Posterior vena cava (tissue), 2 donors: ENCODE measurements at regions not wholly inside any gene's neighbourhood (a gene's known extent, or its start where the extent isn't known, plus 50 kb on each side); places are given as distances from the start of the nearest gene placed in this dataset.
"Not testable (repeated sequence)": the region's sequence is repeated elsewhere in the genome, so short reads cannot be mapped to it uniquely, and the experiment has no call there.

Experiments
- DNase-seq: peaks from one replicate; pipeline ENCODE4 v3.0.0-alpha.2; 2020; ENCODE audit warnings: low spot score
- intact Hi-C, 2 donors: fragments of 100-400 bp; cut with DNase I; formaldehyde crosslinking; loops; one replicate each; pipeline versions ENCODE4 v1.14.1 to v1.14.2; 2022 to 2023
- donor health status: DM: yes; HTN: yes; CAD: no.
- donor health status: DM: yes; HTN: yes; CAD: no.

DNA sequence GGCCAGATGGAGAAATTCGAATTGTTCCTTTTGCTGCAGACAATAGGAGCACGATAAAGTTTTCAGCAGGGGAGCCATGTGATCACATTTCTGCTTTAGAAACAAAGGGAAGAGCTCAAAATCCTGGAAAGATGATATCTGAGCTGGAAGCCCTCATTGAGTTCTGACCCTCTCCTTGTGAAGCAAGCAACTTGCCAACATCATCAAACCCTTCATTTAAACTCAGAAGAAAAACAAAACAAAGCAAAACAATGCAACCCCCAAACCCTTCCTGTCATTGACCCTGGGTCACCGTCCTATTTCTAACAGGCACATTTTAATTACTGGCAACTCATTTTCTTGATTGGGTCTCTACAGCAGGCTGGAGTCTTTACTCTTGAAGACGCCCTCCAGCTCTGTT lies 198.3 kb upstream of the ZNF32 start:
- intact Hi-C loops = no loop called here

DNA sequence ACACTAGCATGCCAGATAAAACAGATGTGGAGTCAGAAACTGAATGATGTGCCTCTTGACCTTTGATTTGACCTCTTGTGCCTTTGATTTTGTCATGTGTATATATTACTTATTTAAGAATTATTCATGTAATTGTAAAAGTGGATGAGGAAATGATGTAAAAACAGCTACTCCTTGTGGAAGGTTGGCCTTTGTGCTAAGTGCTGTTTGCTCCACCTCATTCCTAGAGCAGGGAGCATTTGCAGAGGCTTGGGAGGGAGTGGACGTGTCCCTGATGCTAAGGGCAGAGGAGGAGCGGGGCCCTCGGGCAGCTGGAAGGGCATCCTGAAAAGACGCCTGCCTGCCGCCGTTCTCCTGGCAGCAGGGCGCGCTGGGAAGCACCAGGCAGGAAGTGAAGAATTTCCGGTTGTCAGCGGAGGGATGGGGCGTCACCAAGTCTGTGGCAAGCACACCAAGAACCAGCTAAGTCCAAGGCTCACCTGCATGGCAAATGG lies 197.6 kb upstream of the ZNF32 start:
- no peak for DNase-seq
- intact Hi-C loops = no loop called here

More for the DNA sequence above, 198.3 kb upstream of the ZNF32 start:
- no peak for DNase-seq

DNA sequence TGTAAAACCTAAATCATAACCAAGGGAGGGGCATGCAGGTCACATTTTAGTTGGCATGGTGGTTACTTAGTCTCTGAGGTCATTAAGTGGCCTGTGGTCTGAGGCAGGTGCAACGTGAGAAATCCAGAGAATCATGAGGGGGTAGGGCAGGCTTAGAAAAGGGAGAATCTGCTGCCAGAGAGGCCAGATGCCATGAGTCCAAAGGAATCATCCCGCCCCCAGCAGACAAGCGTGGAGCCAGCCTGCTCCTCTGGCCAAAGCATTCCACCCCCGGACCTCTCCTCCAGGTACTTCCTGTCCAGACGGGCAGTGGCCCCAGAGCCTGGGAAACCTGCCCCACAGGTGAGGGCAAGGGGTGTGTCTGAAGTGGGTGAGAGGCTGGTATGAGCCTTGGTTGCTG lies 196.4 kb upstream of the ZNF32 start:
- no peak for DNase-seq
- intact Hi-C loops = no loop called here

- intact Hi-C loops = no loop called here
- no peak for DNase-seq
Observed at GRCh38 chr10:43844221-43844620, 195.5 kb upstream of the ZNF32 start.

- no peak for DNase-seq
- intact Hi-C loops = loop anchor here in 1 of 2 donors (2.0 kb wide), 1 partner anchor 47 kb away; no protein-coding TSS in a partner anchor
Observed at GRCh38 chr10:43843321-43844101, 194.8 kb upstream of the ZNF32 start.

DNA sequence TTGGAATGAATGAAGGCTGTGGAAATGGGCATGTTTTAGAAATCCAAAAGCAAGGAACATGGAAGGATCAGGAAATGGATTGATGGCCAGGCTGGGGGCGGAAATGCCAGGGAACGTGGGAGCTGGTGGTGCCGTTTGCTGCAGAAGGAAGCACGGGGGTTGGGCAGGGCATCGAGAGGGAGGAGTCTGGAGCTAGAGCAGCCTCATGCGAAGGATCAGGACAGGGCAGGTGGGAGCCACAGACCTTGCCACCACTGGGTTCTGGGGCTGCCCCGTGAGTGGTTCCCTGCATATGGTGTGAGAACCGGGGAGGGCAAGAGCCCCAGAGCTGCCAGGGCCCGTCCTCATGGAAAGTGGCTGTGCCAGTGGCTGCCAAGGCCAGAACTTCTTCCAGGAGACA lies 193.8 kb upstream of the ZNF32 start:
- DNase-seq = no peak
- intact Hi-C loops = loop anchor here in 1 of 2 donors (2.0 kb wide), 1 partner anchor 48 kb away; no protein-coding TSS in a partner anchor

DNA sequence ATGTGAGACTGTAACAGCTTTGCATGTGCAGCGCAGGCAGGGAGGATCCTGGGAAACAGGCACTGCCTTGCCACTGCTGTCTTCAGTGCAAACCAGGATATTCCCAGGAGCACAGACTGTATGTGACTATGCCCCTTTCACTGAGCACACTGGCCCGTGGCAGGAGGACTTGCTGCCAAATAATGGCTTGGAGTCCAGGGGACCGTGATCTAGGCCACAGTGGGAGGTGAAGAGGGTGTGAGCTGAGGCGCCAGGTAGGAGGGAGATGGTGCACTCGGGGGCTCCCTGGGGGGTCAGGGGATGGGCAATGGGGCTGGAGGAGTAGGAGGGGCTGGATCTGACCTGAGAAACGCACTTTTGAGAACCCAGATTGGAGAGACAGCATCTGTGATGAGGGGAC lies 193.4 kb upstream of the ZNF32 start:
- intact Hi-C loops = loop anchor here in 1 of 2 donors (2.0 kb wide), 1 partner anchor 49 kb away; no protein-coding TSS in a partner anchor
- no peak for DNase-seq

GRCh38 chr10:43839973-43840372 lies 191.3 kb upstream of the ZNF32 start:
- DNase-seq = no peak
- intact Hi-C loops = no loop called here

GRCh38 chr10:43834751-43835150 lies 186.1 kb upstream of the ZNF32 start:
- DNase-seq = not testable (repeated sequence)

GRCh38 chr10:43827853-43828252 lies 179.2 kb upstream of the ZNF32 start:
- intact Hi-C loops = no loop called here
- no peak for DNase-seq

More at GRCh38 chr10:43834751-43835150, 186.1 kb upstream of the ZNF32 start:
- intact Hi-C loops = not testable (repeated sequence)

- DNase-seq = no peak
- intact Hi-C loops = no loop called here
Observed at GRCh38 chr10:43825984-43826383, 177.3 kb upstream of the ZNF32 start.

- DNase-seq = no peak
- intact Hi-C loops = no loop called here
Observed at GRCh38 chr10:43825421-43825820, 176.7 kb upstream of the ZNF32 start.

- intact Hi-C loops = no loop called here
- DNase-seq = no peak
Observed at GRCh38 chr10:43824934-43825333, 176.3 kb upstream of the ZNF32 start.

- intact Hi-C loops = no loop called here
- no peak for DNase-seq
Observed at GRCh38 chr10:43822631-43823580, 174.2 kb upstream of the ZNF32 start.

DNA sequence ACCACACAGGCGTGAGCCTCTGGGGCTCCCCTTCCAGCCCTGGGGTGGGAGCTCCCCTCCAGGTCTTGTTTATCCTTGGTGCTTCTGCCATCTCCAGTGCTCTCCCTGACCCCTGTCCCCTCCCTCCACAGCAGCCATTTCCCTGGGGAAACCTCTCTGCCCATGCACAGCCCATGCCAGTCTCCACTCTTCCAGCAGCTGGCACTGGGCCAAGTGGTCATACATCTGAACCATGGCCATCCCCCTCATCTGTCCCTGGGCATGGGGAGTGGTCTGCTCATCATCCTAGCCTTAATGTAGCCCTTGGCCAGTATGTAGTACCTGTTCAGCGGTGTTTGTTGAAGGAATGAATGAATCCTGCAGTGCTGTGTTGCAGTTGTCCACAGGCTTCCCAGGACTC lies 172.4 kb upstream of the ZNF32 start:
- intact Hi-C loops = no loop called here
- DNase-seq = no peak

DNA sequence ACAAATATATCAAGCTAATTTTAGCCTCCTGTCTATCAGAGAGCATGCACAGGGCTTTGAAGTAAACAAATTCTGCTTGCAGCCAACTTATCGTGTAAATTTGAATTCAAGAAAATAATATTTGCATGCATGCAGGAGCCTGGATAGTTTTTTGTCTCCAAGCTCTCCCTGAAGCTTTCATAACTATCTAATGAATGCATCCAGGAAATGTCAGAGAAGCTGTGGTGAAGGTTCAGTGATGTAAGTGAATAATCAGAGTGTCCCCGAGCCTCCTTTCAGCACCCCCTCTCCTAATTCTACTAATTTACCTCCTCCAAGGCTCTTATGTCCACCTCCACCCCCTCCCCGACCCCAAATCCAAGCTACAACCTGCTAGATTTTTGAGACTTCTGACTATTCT lies 172.0 kb upstream of the ZNF32 start:
- intact Hi-C loops = no loop called here
- DNase-seq = no peak

DNA sequence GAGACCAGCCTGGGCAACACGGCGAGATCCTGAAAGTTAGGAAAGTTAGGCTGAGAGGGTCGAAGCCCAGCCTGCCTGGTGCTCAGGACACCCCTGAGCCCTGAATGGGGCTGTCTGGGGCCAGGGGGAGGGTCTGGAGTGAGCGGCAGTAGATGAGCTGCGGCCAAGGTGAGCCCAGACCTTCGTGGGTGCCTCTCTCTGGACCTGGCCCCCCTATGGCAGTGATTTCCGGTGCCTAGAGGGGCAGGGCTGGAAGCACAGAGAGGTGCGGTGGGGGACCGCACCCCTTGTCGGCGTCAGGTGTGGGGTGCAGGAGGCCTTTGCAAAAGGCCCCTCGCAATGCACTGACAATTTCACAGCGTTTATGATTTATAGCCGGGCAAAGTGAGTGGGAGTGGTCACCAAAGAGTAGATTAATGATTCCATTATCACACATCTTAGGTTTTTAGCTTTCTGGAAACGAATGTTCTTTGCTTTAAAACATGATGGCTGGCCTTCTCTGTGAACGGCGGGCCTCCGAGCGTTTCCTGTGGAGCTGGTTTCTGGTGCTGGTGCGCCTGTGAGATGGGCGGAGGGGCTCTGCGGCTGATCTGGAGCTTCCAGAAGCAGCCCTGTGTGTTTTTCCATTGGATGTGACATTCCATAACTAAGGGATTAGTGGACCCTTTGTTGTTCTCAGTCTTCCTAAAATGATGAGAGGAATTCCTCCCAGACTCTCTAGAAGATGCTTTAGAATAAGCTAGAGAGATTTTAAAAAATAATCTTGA lies 171.0 kb upstream of the ZNF32 start:
- no peak for DNase-seq
- intact Hi-C loops = loop anchor here in 1 of 2 donors (5.0 kb wide), 1 partner anchor 1778 kb away; no protein-coding TSS in a partner anchor

DNA sequence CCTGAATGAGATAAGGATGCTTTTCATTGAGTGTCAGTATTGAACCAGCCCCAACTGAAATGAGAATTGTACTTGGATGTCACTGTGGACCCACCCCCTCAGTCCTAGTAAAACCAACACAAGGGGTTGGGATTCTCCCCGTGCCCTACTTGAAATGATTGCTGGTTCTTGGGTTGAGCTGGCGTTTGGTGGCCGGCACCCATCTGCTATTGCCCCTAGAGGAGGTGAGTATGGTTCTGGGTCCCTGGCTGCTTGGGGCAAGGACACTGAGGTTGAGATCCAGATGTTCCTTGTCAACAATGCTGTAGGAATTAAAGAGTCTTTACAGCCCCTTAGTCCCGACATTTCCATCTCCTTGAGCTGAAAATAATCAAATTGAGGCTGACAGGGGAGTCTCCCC lies 170.0 kb upstream of the ZNF32 start:
- no peak for DNase-seq
- intact Hi-C loops = loop anchor here in 1 of 2 donors (5.0 kb wide), 1 partner anchor 1779 kb away; no protein-coding TSS in a partner anchor

DNA sequence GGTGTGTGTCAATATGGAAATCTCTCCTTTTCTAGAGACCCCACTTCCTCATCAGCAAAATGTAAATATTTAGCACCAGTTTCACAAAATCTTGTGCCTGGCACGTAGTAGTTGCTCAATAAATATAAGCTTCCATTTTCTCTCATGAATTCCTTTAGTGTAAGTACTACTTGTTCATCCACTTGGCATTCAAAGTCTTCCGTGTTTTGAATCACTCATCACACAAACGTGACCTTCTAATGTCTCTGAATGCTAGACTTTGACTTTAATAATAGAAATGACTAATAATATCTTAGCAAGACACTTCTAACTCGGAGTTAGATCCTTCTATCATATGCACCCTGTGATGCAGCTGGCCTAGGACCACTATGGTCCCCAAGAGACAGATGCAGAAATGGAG lies 168.7 kb upstream of the ZNF32 start:
- intact Hi-C loops = loop anchor here in 1 of 2 donors (5.0 kb wide), 1 partner anchor 1780 kb away; no protein-coding TSS in a partner anchor

More for the DNA sequence above, 168.7 kb upstream of the ZNF32 start:
- no peak for DNase-seq
